CD4-positive, CD25-positive, alpha-beta regulatory T cell (primary cell): ENCODE measurements at regions not wholly inside any gene's neighbourhood (a gene's known extent, or its start where the extent isn't known, plus 50 kb on each side); places are given as distances from the start of the nearest gene placed in this dataset.
A peak's percentile ranks its signal among the peaks of the same experiment; 100 is the strongest.
"Not testable (repeated sequence)": the region's sequence is repeated elsewhere in the genome, so short reads cannot be mapped to it uniquely, and the experiment has no call there.

Experiments
- ATAC-seq, 2 donors: fragments of 150-1000 bp; cut with Tn5 transposase; one replicate each; pipeline ENCODE4 v1.10.0; 2021; ENCODE audit warnings: low read depth in 2 of 2, moderate number of reproducible peaks in 2 of 2, moderate library complexity in 1 of 2
- DNase-seq, 3 donors: peaks; one replicate each; pipeline versions ENCODE4 v3.0.0 to v3.0.0-alpha.2; 2012 to 2022; ENCODE audit warnings: mixed read lengths in 1 of 3
- H3K27ac ChIP-seq: one replicate; pipeline ENCODE4 v1.7.0; 2013; ENCODE audit warnings: mild to moderate bottlenecking, low read length; ENCODE audit not compliant: insufficient read depth, poor library complexity, severe bottlenecking
- H3K27me3 ChIP-seq: one replicate; pipeline ENCODE4 v1.7.0; 2013; ENCODE audit warnings: low read length; ENCODE audit not compliant: control insufficient read depth, insufficient read depth
- H3K36me3 ChIP-seq: one replicate; pipeline ENCODE4 v1.7.0; 2013; ENCODE audit warnings: mild to moderate bottlenecking, low read length, moderate library complexity; ENCODE audit not compliant: control insufficient read depth, insufficient read depth
- H3K4me1 ChIP-seq: 2 replicates; pipeline ENCODE4 v1.7.0; 2013; ENCODE audit warnings: mild to moderate bottlenecking, low read length; ENCODE audit not compliant: insufficient read depth, control insufficient read depth, poor library complexity, severe bottlenecking
- H3K4me3 ChIP-seq: one replicate; pipeline ENCODE4 v1.7.0; 2013; ENCODE audit warnings: low read depth, mild to moderate bottlenecking, low read length, moderate library complexity
- H3K9me3 ChIP-seq, 2 experiments: 1 replicate in 1 of 2; 2 replicates in 1 of 2; pipeline ENCODE4 v1.7.0; 2013; ENCODE audit warnings: low read length in 2 of 2, mild to moderate bottlenecking in 1 of 2, moderate library complexity in 1 of 2; ENCODE audit not compliant: control insufficient read depth in 2 of 2
- H3K27ac Mint-ChIP-seq, 3 donors: one replicate each; pipeline ENCODE4 v1.8.0; 2020 to 2022; ENCODE audit warnings: mild to moderate bottlenecking in 3 of 3, mixed read lengths in 3 of 3, moderate library complexity in 2 of 3
- H3K27me3 Mint-ChIP-seq: one replicate; pipeline ENCODE4 v1.8.0; 2022; ENCODE audit warnings: mild to moderate bottlenecking, mixed read lengths
- H3K36me3 Mint-ChIP-seq: one replicate; pipeline ENCODE4 v1.8.0; 2020; ENCODE audit warnings: mixed read lengths
- H3K4me1 Mint-ChIP-seq, 4 donors: one replicate each; pipeline ENCODE4 v1.8.0; 2020 to 2022; ENCODE audit warnings: mixed read lengths in 4 of 4, mild to moderate bottlenecking in 1 of 4
- H3K4me3 Mint-ChIP-seq, 4 donors: one replicate each; pipeline ENCODE4 v1.8.0; 2020 to 2022; ENCODE audit warnings: mild to moderate bottlenecking in 4 of 4, mixed read lengths in 4 of 4, moderate library complexity in 3 of 4
- H3K9me3 Mint-ChIP-seq, 7 donors: one replicate each; pipeline ENCODE4 v1.8.0; 2020 to 2022; ENCODE audit warnings: mixed read lengths in 7 of 7, mild to moderate bottlenecking in 3 of 7, moderate library complexity in 2 of 7

DNA sequence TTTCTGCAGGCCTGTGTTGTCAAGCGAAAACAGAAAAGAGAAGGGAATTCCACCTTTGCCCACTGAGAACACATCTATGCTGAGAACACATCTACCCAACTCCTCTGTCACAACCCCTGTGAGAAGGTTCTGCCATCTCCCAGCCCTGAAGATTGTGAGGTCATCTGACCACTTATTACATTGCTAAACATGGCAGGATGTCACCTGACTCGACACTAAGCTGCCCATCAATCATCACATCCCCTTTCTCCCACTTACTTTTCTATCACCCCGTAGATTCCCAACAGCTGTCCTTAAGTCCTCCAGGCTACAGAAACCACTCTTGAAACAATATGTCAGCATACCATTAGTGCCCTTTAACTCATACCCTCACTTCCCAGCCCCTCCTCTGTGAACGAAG is 64.2 kb upstream of the PRSS3 start:
- Mint-ChIP-seq H3K27ac (no peak overlapping the region), H3K4me3 (no peak overlapping the region), H3K36me3 (no peaks in the 10 kb centered on the region), H3K27me3 (peaks cover 25% of the 10 kb centered on the region), H3K9me3 (peaks cover 0 to 6% (median 0%) of the 10 kb centered on the region in 7 donors), H3K4me1 (no peaks in the 10 kb centered on the region)
- no peak overlapping the region for H3K4me3 ChIP-seq
- H3K27ac ChIP-seq: no peak overlapping the region
- ATAC-seq (no peak), DNase-seq (no peak)
- H3K9me3 ChIP-seq: peaks cover 0 to 2% of the 10 kb centered on the region in 2 experiments
- no peaks in the 10 kb centered on the region for H3K4me1 ChIP-seq
- H3K27me3 ChIP-seq: peaks cover 2% of the 10 kb centered on the region
- H3K36me3 ChIP-seq: no peaks in the 10 kb centered on the region

DNA sequence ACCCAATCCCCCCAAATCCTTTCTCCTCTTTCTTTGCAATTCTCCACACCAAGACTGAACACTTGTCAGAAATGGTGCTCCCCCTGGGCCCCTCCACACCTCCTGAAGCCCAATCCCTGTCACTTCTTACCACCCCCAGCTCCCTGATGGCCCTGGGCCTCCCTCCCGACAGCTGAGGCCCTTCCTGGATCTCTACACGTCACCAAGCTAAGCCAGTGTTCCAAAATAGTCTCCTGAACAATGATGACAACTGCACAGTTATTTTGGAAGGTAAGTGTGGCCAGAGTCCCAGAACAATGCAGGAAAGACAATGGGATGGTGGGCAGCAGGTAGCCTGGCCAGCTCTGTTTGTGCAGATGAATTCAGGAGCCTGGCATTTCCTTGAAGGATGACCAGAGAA is 63.7 kb upstream of the PRSS3 start:
- Mint-ChIP-seq H3K9me3 (peaks cover 0 to 6% (median 0%) of the 10 kb centered on the region in 7 donors), H3K4me3 (no peak overlapping the region), H3K36me3 (no peaks in the 10 kb centered on the region), H3K27ac (peak overlapping the region in 1 of 3 donors; percentile 6), H3K27me3 (peaks cover 30% of the 10 kb centered on the region), H3K4me1 (no peaks in the 10 kb centered on the region)
- Histone ChIP-seq H3K36me3 (no peaks in the 10 kb centered on the region), H3K27me3 (peaks cover 2% of the 10 kb centered on the region), H3K4me3 (no peak overlapping the region), H3K9me3 (peaks cover 0 to 2% of the 10 kb centered on the region in 2 experiments), H3K4me1 (no peaks in the 10 kb centered on the region), H3K27ac (no peak overlapping the region)
- no peak for ATAC-seq
- DNase-seq: no peak

DNA sequence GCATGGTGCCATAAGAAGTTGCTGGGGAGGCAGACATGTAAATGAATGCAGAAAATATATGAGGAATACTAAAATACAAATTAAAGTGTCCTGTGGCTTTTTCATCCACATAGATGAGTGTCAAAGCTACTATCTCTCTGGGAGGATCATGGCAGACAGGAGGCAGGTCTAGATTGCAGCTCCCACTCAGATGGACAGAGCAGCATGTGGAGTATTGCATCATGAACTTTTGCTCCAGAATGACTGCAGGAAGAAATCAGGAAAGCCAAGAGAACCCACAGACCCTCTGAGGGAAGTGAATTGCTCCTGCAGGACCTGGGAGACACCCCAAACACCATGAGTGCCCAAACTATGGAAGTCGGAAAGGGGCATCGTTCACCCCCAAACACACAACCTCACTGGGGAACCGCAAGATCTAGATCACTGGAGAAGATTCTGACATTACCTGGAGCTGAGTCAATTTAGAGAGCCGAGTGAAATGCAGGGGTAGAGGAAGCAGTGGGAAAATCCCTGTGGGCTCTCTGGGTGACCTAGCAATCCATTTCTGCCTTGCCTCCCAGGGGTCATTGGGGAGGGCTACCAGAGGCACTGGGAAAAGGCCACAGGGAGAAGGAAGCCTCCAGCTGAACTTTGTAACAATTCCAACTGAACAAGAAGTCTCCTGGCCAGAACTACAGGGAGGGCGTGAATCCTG is 61.0 kb upstream of the PRSS3 start:
- H3K4me3 Mint-ChIP-seq, H3K4me1 ChIP-seq, H3K9me3 ChIP-seq, H3K4me1 Mint-ChIP-seq, H3K9me3 Mint-ChIP-seq, H3K36me3 ChIP-seq, H3K4me3 ChIP-seq, H3K27ac ChIP-seq, H3K36me3 Mint-ChIP-seq, ATAC-seq, DNase-seq, H3K27me3 ChIP-seq, H3K27ac Mint-ChIP-seq: not testable (repeated sequence)
- H3K27me3 Mint-ChIP-seq: peaks cover 40% of the 10 kb centered on the region

DNA sequence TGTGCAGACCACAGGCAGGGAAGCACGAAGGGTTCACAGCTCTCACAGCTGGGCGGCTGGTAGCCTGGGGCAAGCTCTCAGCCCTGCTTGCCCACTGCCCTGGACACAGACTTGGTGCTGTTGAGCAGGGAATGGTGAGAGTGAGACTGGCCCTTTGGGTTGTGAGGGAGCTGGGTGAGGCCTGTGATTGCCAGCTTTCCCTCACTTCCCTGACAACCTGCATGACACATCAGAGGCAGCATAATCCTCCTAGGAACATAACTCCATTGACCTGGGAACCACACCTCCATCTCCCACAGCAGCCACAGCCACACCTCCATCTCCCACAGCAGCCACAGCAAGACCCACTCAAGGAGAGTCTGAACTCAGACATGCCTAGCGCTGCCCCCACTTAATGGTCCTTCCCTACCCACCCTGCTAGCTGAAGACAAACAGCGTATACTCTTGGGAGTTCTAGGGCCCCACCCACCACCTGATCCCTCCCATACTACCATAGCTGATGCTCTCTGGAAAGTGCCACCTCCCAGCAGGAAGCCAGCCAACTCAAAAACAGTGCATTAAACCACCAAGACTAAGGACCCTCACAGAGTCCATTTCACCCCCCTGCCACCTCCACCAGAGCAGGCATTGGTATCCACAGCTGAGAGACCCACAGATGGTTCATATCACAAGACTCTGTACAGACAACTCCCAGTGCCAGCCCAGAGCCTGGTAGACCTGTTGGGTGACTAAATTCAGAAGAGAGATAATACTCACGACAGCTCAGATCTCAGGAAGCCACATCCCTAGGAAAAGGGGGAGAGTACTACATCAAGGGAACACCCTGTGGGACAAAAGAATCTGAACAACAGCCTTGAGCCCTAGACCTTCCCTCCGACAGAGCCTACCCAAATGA is 60.2 kb upstream of the PRSS3 start:
- not testable (repeated sequence) for H3K27ac Mint-ChIP-seq, H3K4me1 ChIP-seq, H3K9me3 ChIP-seq, H3K4me3 ChIP-seq, H3K27ac ChIP-seq, H3K4me1 Mint-ChIP-seq, DNase-seq, H3K27me3 ChIP-seq, ATAC-seq, H3K4me3 Mint-ChIP-seq, H3K36me3 ChIP-seq, H3K36me3 Mint-ChIP-seq
- Mint-ChIP-seq H3K9me3 (peaks cover 0 to 14% (median 8%) of the 10 kb centered on the region in 7 donors), H3K27me3 (peaks cover 37% of the 10 kb centered on the region)

DNA sequence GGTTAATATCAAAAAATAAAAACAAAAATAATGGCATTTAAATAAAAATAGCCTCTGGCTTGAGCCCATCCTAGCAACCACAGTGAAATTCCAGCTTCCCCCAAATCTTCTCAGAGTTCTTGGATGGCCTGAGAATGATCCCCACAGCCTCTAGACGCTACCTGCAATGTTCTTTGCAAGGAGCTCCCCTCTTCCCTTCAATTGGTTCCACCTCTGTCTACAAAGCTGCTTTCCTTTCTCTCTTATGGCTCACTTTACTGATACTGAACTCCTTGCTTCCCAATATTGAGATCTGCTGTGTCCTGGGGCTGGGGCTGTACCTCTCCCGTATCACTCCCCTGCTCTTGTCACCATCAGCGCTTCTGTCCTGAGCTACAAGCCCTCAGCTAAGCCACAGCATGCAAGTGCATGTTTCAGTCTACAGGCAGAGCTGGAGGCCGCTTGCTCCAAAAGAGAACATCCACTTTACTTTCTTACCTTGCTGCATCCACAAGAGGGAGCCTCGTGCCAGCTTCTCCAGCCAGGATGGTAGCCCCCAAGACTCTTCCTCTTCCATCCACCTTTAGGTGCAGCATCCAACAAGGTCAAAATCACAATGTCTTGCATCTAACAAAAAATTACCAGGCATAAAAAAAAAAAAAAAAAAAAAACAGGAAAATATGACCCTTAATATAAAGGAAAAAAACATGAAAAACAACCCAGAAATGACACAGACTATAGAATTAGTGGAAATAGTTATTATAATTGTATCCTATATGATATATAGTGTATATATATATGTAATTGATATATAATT is 57.4 kb upstream of the PRSS3 start:
- Mint-ChIP-seq H3K27me3 (peaks cover 38% of the 10 kb centered on the region), H3K4me3 (no peak overlapping the region), H3K27ac (no peak overlapping the region), H3K4me1 (no peaks in the 10 kb centered on the region), H3K9me3 (peaks cover 0 to 22% (median 9%) of the 10 kb centered on the region in 7 donors), H3K36me3 (no peaks in the 10 kb centered on the region)
- Histone ChIP-seq H3K27me3 (no peaks in the 10 kb centered on the region), H3K4me1 (no peaks in the 10 kb centered on the region), H3K9me3 (peaks cover 0 to 5% of the 10 kb centered on the region in 2 experiments), H3K27ac (no peak overlapping the region), H3K4me3 (no peak overlapping the region), H3K36me3 (no peaks in the 10 kb centered on the region)
- peak in 1 of 3 donors; percentile 34 for DNase-seq
- no peak for ATAC-seq

DNA sequence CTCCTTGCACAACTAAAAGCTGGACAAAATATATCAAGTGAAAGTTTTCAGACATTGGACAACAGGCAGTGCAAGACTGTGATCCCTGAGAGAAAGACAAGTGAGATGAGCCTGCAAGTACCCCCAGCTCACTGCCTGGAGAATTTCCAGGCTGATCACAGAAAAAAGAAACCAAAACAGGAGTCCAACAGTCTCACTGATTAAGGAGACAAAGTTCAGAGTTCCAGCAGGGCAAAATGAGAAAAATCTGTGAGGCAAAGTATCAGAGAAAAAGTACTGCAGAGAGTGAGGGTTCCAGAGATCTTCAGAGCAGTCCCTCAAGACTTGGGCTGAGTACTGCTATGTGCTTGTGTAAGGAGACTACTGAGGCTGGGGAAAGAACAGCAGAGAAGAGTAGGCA is 56.0 kb upstream of the PRSS3 start:
- no peaks in the 10 kb centered on the region for H3K27me3 ChIP-seq
- Mint-ChIP-seq H3K4me3 (no peak overlapping the region), H3K27ac (no peak overlapping the region), H3K9me3 (peaks cover 0 to 30% (median 11%) of the 10 kb centered on the region in 7 donors), H3K36me3 (no peaks in the 10 kb centered on the region), H3K4me1 (no peaks in the 10 kb centered on the region), H3K27me3 (peaks cover 37% of the 10 kb centered on the region)
- no peak overlapping the region for H3K4me3 ChIP-seq
- H3K36me3 ChIP-seq: no peaks in the 10 kb centered on the region
- DNase-seq (no peak), ATAC-seq (no peak)
- H3K9me3 ChIP-seq: peaks cover 0 to 5% of the 10 kb centered on the region in 2 experiments
- H3K4me1 ChIP-seq: no peaks in the 10 kb centered on the region
- H3K27ac ChIP-seq: no peak overlapping the region

DNA sequence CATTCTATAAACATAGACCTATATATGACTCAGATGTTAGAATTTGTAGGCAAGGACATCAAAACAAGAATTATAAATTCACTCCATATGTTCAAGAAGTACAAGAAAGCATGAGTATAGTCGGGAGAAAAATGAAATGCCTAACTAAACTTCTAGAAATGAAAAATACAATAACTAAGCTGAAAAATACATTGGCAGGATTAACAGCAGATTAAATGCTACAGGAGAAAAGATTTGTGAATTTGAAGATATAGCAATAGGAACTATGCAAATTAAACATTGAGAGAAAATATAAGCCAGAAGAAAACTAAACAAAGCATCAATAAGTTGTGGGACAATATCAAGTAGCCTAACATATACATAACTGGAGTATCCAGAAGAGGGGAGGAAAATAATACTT is 55.3 kb upstream of the PRSS3 start:
- no peaks in the 10 kb centered on the region for H3K36me3 Mint-ChIP-seq
- H3K4me3 Mint-ChIP-seq: no peak overlapping the region
- H3K27me3 Mint-ChIP-seq: peaks cover 35% of the 10 kb centered on the region
- Histone ChIP-seq H3K9me3 (peaks cover 0 to 5% of the 10 kb centered on the region in 2 experiments), H3K4me1 (no peaks in the 10 kb centered on the region), H3K36me3 (no peaks in the 10 kb centered on the region), H3K4me3 (no peak overlapping the region), H3K27me3 (no peaks in the 10 kb centered on the region), H3K27ac (no peak overlapping the region)
- H3K9me3 Mint-ChIP-seq: peaks cover 0 to 30% (median 11%) of the 10 kb centered on the region in 7 donors
- no peak for DNase-seq
- no peak overlapping the region for H3K27ac Mint-ChIP-seq
- H3K4me1 Mint-ChIP-seq: no peaks in the 10 kb centered on the region
- no peak for ATAC-seq
